GM12878 (cell line): ENCODE measurements at regions not wholly inside any gene's neighbourhood (a gene's known extent, or its start where the extent isn't known, plus 50 kb on each side); places are given as distances from the start of the nearest gene placed in this dataset.

ENCODE experiments used
- ATAC-seq: fragments of 200-7000 bp; cut with Tn5 transposase; 3 replicates; pipeline ENCODE4 v1.9.1; 2020; ENCODE audit warnings: mild to moderate bottlenecking, moderate library complexity
- BruUV-seq: library from RNA; stranded (reverse); fragments of 400-500 nt; replicated peaks from 2 replicates; lab custom pipeline; 2021; lab: Mats Ljungman, UMichigan
- CTCF ChIA-PET: fragments of 300-600 bp; sonication (Branson Sonifier 250); formaldehyde crosslinking; extraction: SDS; loops from one replicate; lab custom pipeline; 2021; ENCODE audit warnings: inconsistent platforms; lab: Yijun Ruan, JAX
- POLR2A ChIA-PET: fragments of 350-600 bp; formaldehyde crosslinking; extraction: SDS; loops from one replicate; lab custom pipeline; 2021; ENCODE audit warnings: inconsistent platforms; lab: Charles Lee
- RAD21 ChIA-PET: fragments of 300-600 bp; sonication (Branson Sonifier 250); formaldehyde crosslinking; loops from one replicate; lab custom pipeline; 2023; ENCODE audit warnings: antibody characterized with exemption; ENCODE audit not compliant: unreplicated experiment; lab: Charles Lee
- SMC1A ChIA-PET: fragments of 300-600 bp; sonication (Branson Sonifier 250); formaldehyde crosslinking; loops from one replicate; lab custom pipeline; 2023; ENCODE audit not compliant: unreplicated experiment, uncharacterized antibody; lab: Charles Lee
- DNase-seq: peaks from one replicate; pipeline ENCODE4 v3.0.0-alpha.2; 2011; ENCODE audit warnings: low read depth, low spot score
- FAIRE-seq: peaks from 3 replicates; lab custom pipeline; 2011; peaks lifted over from hg19 to GRCh38; lab: Jason Lieb, UNC
- H2AFZ ChIP-seq: 2 replicates; pipeline ENCODE4 v1.6.0; 2011; ENCODE audit warnings: low read depth, low read length, control low read depth; ENCODE audit not compliant: control insufficient read depth
- H3K27ac ChIP-seq: 2 replicates; pipeline ENCODE4 v1.5.1; 2011; ENCODE audit warnings: control low read depth; ENCODE audit not compliant: control insufficient read depth, insufficient read depth
- H3K27me3 ChIP-seq, 2 experiments: replicated peaks in 1 of 2; 2 replicates each; pipeline versions ENCODE4 v1.6.0 to v1.6.1; 2011; ENCODE audit warnings: low read length in 1 of 2; ENCODE audit not compliant: control insufficient read depth in 2 of 2, insufficient read depth in 2 of 2
- H3K36me3 ChIP-seq, 2 experiments: 2 replicates each; pipeline ENCODE4 v1.5.1; 2011; ENCODE audit warnings: low read length in 1 of 2; ENCODE audit not compliant: control insufficient read depth in 2 of 2, insufficient read depth in 2 of 2
- H3K4me1 ChIP-seq: 2 replicates; pipeline ENCODE4 v1.6.1; 2011; ENCODE audit warnings: mild to moderate bottlenecking, low read length, moderate library complexity, mixed read lengths; ENCODE audit not compliant: control insufficient read depth, insufficient read depth
- H3K4me2 ChIP-seq: 2 replicates; pipeline ENCODE4 v1.6.0; 2011; ENCODE audit warnings: control low read depth; ENCODE audit not compliant: control insufficient read depth, insufficient read depth
- H3K4me3 ChIP-seq: fragments of 200-600 bp; sonication (generic); 2 replicates; pipeline ENCODE4 v1.5.1; 2016
- H3K79me2 ChIP-seq: 2 replicates; pipeline ENCODE4 v1.6.0; 2011; ENCODE audit warnings: low read length; ENCODE audit not compliant: control insufficient read depth, insufficient read depth
- H3K9ac ChIP-seq: 2 replicates; pipeline ENCODE4 v1.8.0; 2011; ENCODE audit warnings: low read length, control low read depth, mixed read lengths; ENCODE audit not compliant: control insufficient read depth, insufficient read depth
- H3K9me3 ChIP-seq: replicated peaks from 3 replicates; pipeline ENCODE4 v1.5.1; 2011; ENCODE audit warnings: mild to moderate bottlenecking, low read length; ENCODE audit not compliant: control insufficient read depth, insufficient read depth
- H4K20me1 ChIP-seq: 2 replicates; pipeline ENCODE4 v1.6.0; 2011; ENCODE audit not compliant: control insufficient read depth, insufficient read depth
- BACH1 ChIP-seq: fragments of 450-650 bp; IDR thresholded peaks from 2 replicates; pipeline ENCODE4 v1.6.1; 2017; ENCODE audit warnings: mild to moderate bottlenecking, borderline replicate concordance
- CBX5 ChIP-seq: sonication (generic); IDR thresholded peaks from 2 replicates; pipeline ENCODE4 v1.6.1; 2016; ENCODE audit warnings: low read depth, moderate library complexity, mild to moderate bottlenecking, inconsistent platforms
- EP300 ChIP-seq, 2 experiments: fragments of 150-350 bp in 1 of 2; IDR thresholded peaks; 2 replicates each; pipeline ENCODE4 v1.6.1; 2011 to 2012; ENCODE audit warnings: low read depth in 2 of 2, low read length in 2 of 2, borderline replicate concordance in 1 of 2, improper control_type of control experiment in 1 of 2, inconsistent platforms in 1 of 2; ENCODE audit not compliant: control insufficient read depth in 1 of 2
- IRF5 ChIP-seq: fragments of 450-650 bp; IDR thresholded peaks from 2 replicates; pipeline ENCODE4 v1.6.1; 2017; ENCODE audit warnings: borderline replicate concordance
- NKRF ChIP-seq: fragments of 450-650 bp; conservative IDR thresholded peaks from 2 replicates; pipeline ENCODE4 v1.6.1; 2017; ENCODE audit warnings: mild to moderate bottlenecking, moderate library complexity
- PAX5 ChIP-seq: IDR thresholded peaks from 2 replicates; pipeline ENCODE4 v1.6.1; 2011; ENCODE audit warnings: low read depth, low read length, borderline replicate concordance
- SRF ChIP-seq, 2 experiments: IDR thresholded peaks; 2 replicates each; pipeline ENCODE4 v1.6.1; 2011; ENCODE audit warnings: low read depth in 2 of 2, low read length in 2 of 2, mild to moderate bottlenecking in 1 of 2, moderate library complexity in 1 of 2
- TCF12 ChIP-seq: IDR thresholded peaks from 2 replicates; pipeline ENCODE4 v1.6.1; 2011; ENCODE audit warnings: low read depth, mild to moderate bottlenecking, low read length
- YY1 ChIP-seq: IDR thresholded peaks from 2 replicates; pipeline ENCODE4 v1.6.1; 2011; ENCODE audit warnings: low read depth, mild to moderate bottlenecking, low read length
- WGBS: methylation state at CpG from one replicate; pipeline ENCODE4 v1.1.6; 2016; ENCODE audit warnings: low lambda C conversion rate; ENCODE audit not compliant: insufficient replicate concordance, insufficient coverage; ENCODE audit errors: missing lambda C conversion rate; 5-methylcytosine and 5-hydroxymethylcytosine counted together
- in situ Hi-C: fragments of 300-500 bp; cut with MboI; formaldehyde crosslinking; loops from 9 replicates; pipeline ENCODE4 v1.14.3; 2018; ENCODE audit warnings: mixed read lengths
- intact Hi-C: fragments of 100-400 bp; cut with micrococcal nuclease; formaldehyde crosslinking; loops from one replicate; pipeline ENCODE4 v1.14.2; 2022; ENCODE audit not compliant: unreplicated experiment

DNA sequence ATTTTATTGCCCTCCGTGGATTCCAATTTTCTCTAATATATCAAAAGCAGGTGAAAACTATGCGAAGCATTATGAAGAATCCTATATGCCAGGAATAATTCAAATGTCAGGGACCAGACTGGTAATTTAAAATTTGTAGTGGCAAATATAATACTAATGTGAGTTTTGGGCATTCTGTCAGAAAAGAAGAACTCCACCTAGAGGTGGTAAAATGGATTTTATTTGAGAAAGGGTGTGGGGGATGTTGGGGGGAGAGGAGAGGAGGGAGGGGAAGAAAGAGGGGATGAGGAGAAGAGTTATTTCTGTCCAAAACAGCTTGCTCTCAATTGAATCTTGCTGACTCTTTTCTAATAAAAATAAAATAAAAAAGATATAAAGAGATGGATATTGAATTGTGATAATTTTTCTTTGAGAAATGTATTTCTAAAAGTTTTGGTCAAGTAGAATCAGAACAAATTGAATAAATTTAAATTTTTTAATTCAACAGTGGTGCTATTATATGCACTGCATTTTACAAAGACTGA lies 929.3 kb upstream of the SLITRK5 start:
- no peaks in the 10 kb centered on the region for H3K79me2 ChIP-seq
- ChIA-PET CTCF (interaction anchor here (1.7 kb wide), 1 partner anchor 8 kb away, joined by 4 read pairs; no protein-coding TSS in a partner anchor), POLR2A (no interaction called here), RAD21 (no interaction called here), SMC1A (no interaction called here)
- no peak overlapping the region for H3K4me3 ChIP-seq
- in situ Hi-C loops (no loop called here), intact Hi-C loops (loop anchor here (1.0 kb wide), 1 partner anchor 42 kb away; no protein-coding TSS in a partner anchor)
- FAIRE-seq (no peak), ATAC-seq (no peak), DNase-seq (no peak)
- no peak overlapping the region for H3K9ac ChIP-seq
- no peak overlapping the region for H2AFZ ChIP-seq
- H4K20me1 ChIP-seq = no peaks in the 10 kb centered on the region
- no peaks in the 10 kb centered on the region for H3K36me3 ChIP-seq
- no peak for TF ChIP-seq TCF12
- no peak for TF ChIP-seq PAX5
- TF ChIP-seq SRF (IDR thresholded peaks at IDR 0.05; ENCODE audit: low read depth in 2 of 2, low read length in 2 of 2) = no peak
- no peak for TF ChIP-seq EP300 (IDR thresholded peaks at IDR 0.05; ENCODE audit: borderline replicate concordance in 1 of 2, control insufficient read depth in 1 of 2, low read depth in 2 of 2, low read length in 2 of 2)
- BruUV-seq = no TSS peak
- no peak overlapping the region for H3K27ac ChIP-seq
- no peak overlapping the region for H3K4me2 ChIP-seq
- no peaks in the 10 kb centered on the region for H3K9me3 ChIP-seq
- 47% methylated on average over 2 of the region's 2 CpGs for WGBS
- no peaks in the 10 kb centered on the region for H3K4me1 ChIP-seq
- H3K27me3 ChIP-seq = no peaks in the 10 kb centered on the region

DNA sequence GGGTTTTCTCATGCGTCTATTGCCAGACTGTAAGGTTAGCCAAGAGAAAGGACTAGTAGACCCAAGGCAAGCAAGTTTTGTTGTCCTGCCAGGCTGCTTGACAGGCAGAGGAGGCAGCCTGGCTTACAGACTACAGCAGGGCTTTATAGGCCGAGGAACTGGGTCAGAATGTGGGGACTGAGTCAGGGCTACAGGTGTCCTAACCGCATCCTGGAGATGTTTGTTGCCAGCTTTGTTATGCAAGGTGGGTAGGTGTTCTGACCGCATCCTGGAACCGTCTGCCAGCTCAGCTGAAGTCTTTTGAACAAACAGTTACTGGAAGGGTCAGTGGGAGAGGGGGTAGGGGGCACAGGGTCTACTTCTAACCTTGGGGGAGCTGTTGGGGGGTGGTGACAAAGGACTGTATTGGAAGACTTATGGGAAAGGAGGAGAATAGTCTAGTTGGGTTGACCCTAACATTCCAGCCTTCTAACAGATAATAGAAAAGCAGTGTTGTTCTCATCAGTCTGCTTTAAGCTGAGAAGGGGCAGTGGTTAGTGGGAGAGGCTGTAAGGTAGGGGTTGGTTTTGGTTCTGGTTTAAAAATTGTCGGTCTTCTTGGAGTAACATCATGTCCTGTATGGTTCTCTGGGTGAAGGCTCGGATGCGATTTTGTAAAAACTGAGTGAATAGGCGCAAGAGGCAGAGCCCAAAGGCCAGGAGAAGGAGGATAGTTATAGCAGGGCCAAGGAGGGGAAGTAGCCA lies 913.8 kb upstream of the SLITRK5 start:
- no peak for DNase-seq
- intact Hi-C loops = no loop called here
- TF ChIP-seq IRF5 = no peak
- no peak for TF ChIP-seq BACH1
- no peak for TF ChIP-seq NKRF
- TF ChIP-seq PAX5 = no peak
- TF ChIP-seq YY1 = no peak
- TF ChIP-seq CBX5 = no peak

More for the DNA sequence above, 913.8 kb upstream of the SLITRK5 start:
- Histone ChIP-seq H3K4me3 (no peak overlapping the region), H3K36me3 (no peaks in the 10 kb centered on the region), H3K4me1 (no peaks in the 10 kb centered on the region), H3K27ac (no peak overlapping the region), H3K4me2 (no peak overlapping the region), H3K9ac (no peak overlapping the region), H4K20me1 (no peaks in the 10 kb centered on the region), H3K79me2 (no peaks in the 10 kb centered on the region), H3K9me3 (no peaks in the 10 kb centered on the region), H2AFZ (no peak overlapping the region), H3K27me3 (no peaks in the 10 kb centered on the region)
- POLR2A ChIA-PET = no interaction called here
- FAIRE-seq = no peak
- 24% methylated on average over 9 of the region's 9 CpGs for WGBS
- in situ Hi-C loops = no loop called here
- CTCF ChIA-PET = no interaction called here
- RAD21 ChIA-PET = no interaction called here
- SMC1A ChIA-PET = no interaction called here
- no TSS peak for BruUV-seq
- peak; percentile 24; the same call in 1 of the 3 replicates for ATAC-seq
